ENCODE measurements at regions not wholly inside any gene's neighbourhood (a gene's known extent, or its start where the extent isn't known, plus 50 kb on each side); places are given as distances from the start of the nearest gene placed in this dataset.

GRCh38 chr12:13812168-13812567 lies 169.2 kb downstream of the GRIN2B start:
- Mint-ChIP-seq H3K4me3 (no peak overlapping the region), H3K4me1 (no peaks in the 10 kb centered on the region)
- DNase-seq: no peak

GRCh38 chr12:13811061-13811460 lies 170.3 kb downstream of the GRIN2B start:
- CTCF ChIA-PET: no interaction called here
- Mint-ChIP-seq H3K4me1 (no peaks in the 10 kb centered on the region), H3K27me3 (no peaks in the 10 kb centered on the region), H3K4me3 (no peak overlapping the region), H3K27ac (no peak overlapping the region), H3K9me3 (no peaks in the 10 kb centered on the region), H3K36me3 (no peaks in the 10 kb centered on the region)
- DNase-seq: no peak

More at GRCh38 chr12:13812168-13812567, 169.2 kb downstream of the GRIN2B start:
- Mint-ChIP-seq H3K27me3 (no peaks in the 10 kb centered on the region), H3K9me3 (no peaks in the 10 kb centered on the region), H3K36me3 (no peaks in the 10 kb centered on the region), H3K27ac (no peak overlapping the region)
- CTCF ChIA-PET: no interaction called here

- Mint-ChIP-seq H3K4me1 (no peaks in the 10 kb centered on the region), H3K27me3 (no peaks in the 10 kb centered on the region), H3K27ac (no peak overlapping the region), H3K36me3 (no peaks in the 10 kb centered on the region), H3K4me3 (no peak overlapping the region), H3K9me3 (no peaks in the 10 kb centered on the region)
- DNase-seq: no peak
- CTCF ChIA-PET: no interaction called here
These were observed 176.4 kb downstream of the GRIN2B start for GRCh38 chr12:13805041-13805440.

- no peak for DNase-seq
- H3K9me3 Mint-ChIP-seq: no peaks in the 10 kb centered on the region
- H3K27ac Mint-ChIP-seq: no peak overlapping the region
- H3K36me3 Mint-ChIP-seq: no peaks in the 10 kb centered on the region
- no peak overlapping the region for H3K4me3 Mint-ChIP-seq
- H3K27me3 Mint-ChIP-seq: no peaks in the 10 kb centered on the region
- no peaks in the 10 kb centered on the region for H3K4me1 Mint-ChIP-seq
- CTCF ChIA-PET: no interaction called here
These were observed 179.9 kb downstream of the GRIN2B start for GRCh38 chr12:13801543-13801942.

- Mint-ChIP-seq H3K4me3 (no peak overlapping the region), H3K4me1 (no peaks in the 10 kb centered on the region), H3K27ac (no peak overlapping the region), H3K9me3 (peaks cover 4% of the 10 kb centered on the region), H3K36me3 (no peaks in the 10 kb centered on the region), H3K27me3 (no peaks in the 10 kb centered on the region)
- DNase-seq: no peak
- CTCF ChIA-PET: no interaction called here
These were observed 181.8 kb downstream of the GRIN2B start for GRCh38 chr12:13799574-13799973.

- no peaks in the 10 kb centered on the region for H3K27me3 Mint-ChIP-seq
- no peak overlapping the region for H3K4me3 Mint-ChIP-seq
- no peaks in the 10 kb centered on the region for H3K36me3 Mint-ChIP-seq
- no peak overlapping the region for H3K27ac Mint-ChIP-seq
- CTCF ChIA-PET: no interaction called here
- H3K4me1 Mint-ChIP-seq: no peaks in the 10 kb centered on the region
- DNase-seq: no peak
- H3K9me3 Mint-ChIP-seq: peaks cover 4% of the 10 kb centered on the region
These were observed 183.2 kb downstream of the GRIN2B start for GRCh38 chr12:13798162-13798561.

GRCh38 chr12:13794706-13795105 lies 186.7 kb downstream of the GRIN2B start:
- H3K27me3 Mint-ChIP-seq: no peaks in the 10 kb centered on the region
- no peaks in the 10 kb centered on the region for H3K4me1 Mint-ChIP-seq
- H3K36me3 Mint-ChIP-seq: no peaks in the 10 kb centered on the region
- CTCF ChIA-PET: no interaction called here
- peaks cover 4% of the 10 kb centered on the region for H3K9me3 Mint-ChIP-seq
- no peak overlapping the region for H3K4me3 Mint-ChIP-seq
- no peak for DNase-seq
- H3K27ac Mint-ChIP-seq: no peak overlapping the region

GRCh38 chr12:13790317-13790716 lies 191.1 kb downstream of the GRIN2B start:
- H3K4me1 Mint-ChIP-seq: no peaks in the 10 kb centered on the region
- no peaks in the 10 kb centered on the region for H3K36me3 Mint-ChIP-seq
- H3K9me3 Mint-ChIP-seq: peaks cover under 1% of the 10 kb centered on the region
- no peak overlapping the region for H3K27ac Mint-ChIP-seq
- no peak for DNase-seq
- no peaks in the 10 kb centered on the region for H3K27me3 Mint-ChIP-seq
- H3K4me3 Mint-ChIP-seq: no peak overlapping the region
- CTCF ChIA-PET: no interaction called here

- CTCF ChIA-PET: no interaction called here
These were observed 192.8 kb downstream of the GRIN2B start for GRCh38 chr12:13788626-13789025.

GRCh38 chr12:13786646-13787045 lies 194.8 kb downstream of the GRIN2B start:
- Mint-ChIP-seq H3K4me1 (no peaks in the 10 kb centered on the region), H3K36me3 (no peaks in the 10 kb centered on the region), H3K4me3 (no peak overlapping the region), H3K27me3 (no peaks in the 10 kb centered on the region), H3K9me3 (no peaks in the 10 kb centered on the region), H3K27ac (no peak overlapping the region)
- CTCF ChIA-PET: no interaction called here
- DNase-seq: no peak

More at GRCh38 chr12:13788626-13789025, 192.8 kb downstream of the GRIN2B start:
- Mint-ChIP-seq H3K36me3 (no peaks in the 10 kb centered on the region), H3K27me3 (no peaks in the 10 kb centered on the region), H3K9me3 (no peaks in the 10 kb centered on the region), H3K4me3 (no peak overlapping the region), H3K27ac (no peak overlapping the region), H3K4me1 (no peaks in the 10 kb centered on the region)
- DNase-seq: no peak

- no peaks in the 10 kb centered on the region for H3K4me1 Mint-ChIP-seq
- H3K27ac Mint-ChIP-seq: no peak overlapping the region
- CTCF ChIA-PET: no interaction called here
- no peak for DNase-seq
- no peak overlapping the region for H3K4me3 Mint-ChIP-seq
- H3K9me3 Mint-ChIP-seq: no peaks in the 10 kb centered on the region
- H3K36me3 Mint-ChIP-seq: no peaks in the 10 kb centered on the region
- H3K27me3 Mint-ChIP-seq: no peaks in the 10 kb centered on the region
These were observed 196.9 kb downstream of the GRIN2B start for GRCh38 chr12:13784504-13784903.

- H3K27me3 Mint-ChIP-seq: no peaks in the 10 kb centered on the region
- no peaks in the 10 kb centered on the region for H3K36me3 Mint-ChIP-seq
These were observed 200.9 kb downstream of the GRIN2B start for GRCh38 chr12:13780453-13780852.

GRCh38 chr12:13777374-13777773 lies 204.0 kb downstream of the GRIN2B start:
- DNase-seq: no peak
- CTCF ChIA-PET: no interaction called here
- H3K4me1 Mint-ChIP-seq: no peaks in the 10 kb centered on the region

More at GRCh38 chr12:13780453-13780852, 200.9 kb downstream of the GRIN2B start:
- no peak for DNase-seq
- H3K9me3 Mint-ChIP-seq: no peaks in the 10 kb centered on the region
- no peak overlapping the region for H3K4me3 Mint-ChIP-seq
- CTCF ChIA-PET: interaction anchor here (0.6 kb wide), 1 partner anchor 282 kb away, joined by 3 read pairs; no protein-coding TSS in a partner anchor
- no peaks in the 10 kb centered on the region for H3K4me1 Mint-ChIP-seq
- H3K27ac Mint-ChIP-seq: no peak overlapping the region

GRCh38 chr12:13772264-13772663 lies 209.1 kb downstream of the GRIN2B start:
- CTCF ChIA-PET: no interaction called here
- H3K36me3 Mint-ChIP-seq: no peaks in the 10 kb centered on the region
- H3K4me3 Mint-ChIP-seq: no peak overlapping the region
- DNase-seq: no peak
- no peaks in the 10 kb centered on the region for H3K27me3 Mint-ChIP-seq
- no peaks in the 10 kb centered on the region for H3K4me1 Mint-ChIP-seq
- H3K27ac Mint-ChIP-seq: no peak overlapping the region
- no peaks in the 10 kb centered on the region for H3K9me3 Mint-ChIP-seq

More at GRCh38 chr12:13777374-13777773, 204.0 kb downstream of the GRIN2B start:
- H3K9me3 Mint-ChIP-seq: no peaks in the 10 kb centered on the region
- no peaks in the 10 kb centered on the region for H3K27me3 Mint-ChIP-seq
- H3K36me3 Mint-ChIP-seq: no peaks in the 10 kb centered on the region
- no peak overlapping the region for H3K4me3 Mint-ChIP-seq
- no peak overlapping the region for H3K27ac Mint-ChIP-seq

GRCh38 chr12:13770576-13770975 lies 210.8 kb downstream of the GRIN2B start:
- DNase-seq: no peak
- Mint-ChIP-seq H3K36me3 (no peaks in the 10 kb centered on the region), H3K27ac (no peak overlapping the region), H3K9me3 (no peaks in the 10 kb centered on the region), H3K4me1 (no peaks in the 10 kb centered on the region), H3K4me3 (no peak overlapping the region), H3K27me3 (no peaks in the 10 kb centered on the region)
- CTCF ChIA-PET: no interaction called here

GRCh38 chr12:13769966-13770365 lies 211.4 kb downstream of the GRIN2B start:
- H3K27ac Mint-ChIP-seq: no peak overlapping the region
- no peaks in the 10 kb centered on the region for H3K9me3 Mint-ChIP-seq
- no peak overlapping the region for H3K4me3 Mint-ChIP-seq
- CTCF ChIA-PET: no interaction called here
- no peaks in the 10 kb centered on the region for H3K36me3 Mint-ChIP-seq
- DNase-seq: no peak
- no peaks in the 10 kb centered on the region for H3K4me1 Mint-ChIP-seq
- H3K27me3 Mint-ChIP-seq: no peaks in the 10 kb centered on the region

All from activated naive CD4-positive, alpha-beta T cell treated with anti-CD3 and anti-CD28 coated beads, Interleukin-2, amount 10 ng/mL, durations not matched to agents 7 days and 5 days (primary cell).